ENCODE measurements at regions not wholly inside any gene's neighbourhood (a gene's known extent, or its start where the extent isn't known, plus 50 kb on each side); places are given as distances from the start of the nearest gene placed in this dataset.

- no peak for DNase-seq
Measured at GRCh38 chr16:9141813-9142212, 50.4 kb downstream of the HAPSTR1 start.

DNA sequence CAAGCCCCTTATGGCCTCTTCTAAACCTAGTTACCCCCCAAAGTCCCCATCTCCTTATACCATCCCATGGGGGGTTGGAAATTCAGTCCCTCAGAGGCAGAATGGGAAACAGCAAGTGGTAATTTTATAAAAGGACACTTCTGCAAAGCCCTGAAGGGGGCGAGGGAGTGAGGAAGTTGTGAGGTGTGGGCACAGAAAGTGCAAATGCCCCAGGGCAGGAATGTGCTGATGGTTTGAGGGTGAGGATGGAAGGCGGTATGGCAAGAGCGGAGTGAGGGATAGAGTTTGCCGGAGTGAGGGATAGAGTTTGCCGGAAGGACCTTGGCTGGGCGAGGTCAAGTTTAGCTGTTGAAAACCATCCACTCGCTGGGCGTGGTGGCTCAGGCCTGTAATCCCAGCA, 52.7 kb downstream of the HAPSTR1 start:
- no peak for DNase-seq

- DNase-seq: no peak
Measured at GRCh38 chr16:9148374-9149015, 57.1 kb downstream of the HAPSTR1 start.

- peak; percentile 61 for DNase-seq
Measured at GRCh38 chr16:9151074-9151473, 59.6 kb downstream of the HAPSTR1 start.

- DNase-seq: peak; percentile 4
Measured at GRCh38 chr16:9151597-9151996, 60.2 kb downstream of the HAPSTR1 start.

DNA sequence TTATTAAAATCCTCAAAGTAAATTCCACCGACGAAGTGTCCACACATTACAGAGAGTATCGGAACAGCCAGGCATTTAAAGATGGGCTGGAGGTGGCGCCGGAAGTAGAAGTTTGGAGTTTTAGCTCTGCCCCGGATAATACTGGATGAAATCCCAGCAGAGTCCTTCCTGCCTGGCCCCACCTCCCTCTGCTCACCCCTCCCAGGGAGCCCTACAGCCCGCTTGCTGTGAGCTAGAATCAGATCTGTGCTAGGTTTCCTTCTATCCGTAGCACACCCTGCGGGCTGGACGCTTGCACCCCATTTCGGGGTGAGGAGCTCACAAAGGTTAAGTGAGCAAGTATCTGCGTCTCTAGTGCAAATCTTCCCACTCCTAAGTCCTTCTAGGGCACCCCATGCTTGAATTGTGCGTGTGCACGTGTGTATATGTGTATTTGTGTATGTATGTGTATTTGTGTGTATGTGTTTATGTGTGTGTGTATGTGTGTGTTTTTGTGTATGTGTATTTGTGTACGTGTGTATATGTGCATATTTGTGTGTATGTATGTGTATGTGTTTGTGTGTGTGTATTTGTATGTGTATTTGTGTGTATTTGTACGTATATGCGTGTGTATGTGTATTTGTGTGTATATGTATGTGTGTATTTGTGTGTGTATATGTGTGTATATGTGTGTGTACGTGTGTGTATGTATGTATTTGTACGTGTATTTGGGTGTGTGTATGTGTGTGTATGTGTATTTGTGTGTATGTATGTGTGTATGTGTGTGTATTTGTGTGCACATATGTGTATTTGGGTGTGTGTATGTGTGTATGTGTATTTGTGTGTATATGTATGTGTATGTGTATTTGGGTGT, 61.4 kb downstream of the HAPSTR1 start:
- DNase-seq: no peak

DNA sequence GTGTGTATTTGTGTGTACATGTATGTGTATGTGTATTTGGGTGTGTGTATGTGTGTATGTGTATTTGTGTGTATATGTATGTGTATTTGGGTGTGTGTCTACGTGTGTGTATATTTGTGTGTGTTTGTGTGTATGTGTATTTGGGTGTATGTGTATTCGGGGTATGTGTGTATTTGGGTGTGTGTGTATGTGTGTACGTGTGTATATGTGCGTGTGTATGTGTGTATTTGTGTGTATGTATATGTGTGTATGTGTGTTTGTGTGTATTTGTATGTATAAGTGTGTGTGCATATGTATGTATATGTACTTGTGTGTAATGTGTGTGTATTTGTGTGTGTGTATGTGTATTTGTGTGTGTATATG, 62.0 kb downstream of the HAPSTR1 start:
- DNase-seq: no peak

DNA sequence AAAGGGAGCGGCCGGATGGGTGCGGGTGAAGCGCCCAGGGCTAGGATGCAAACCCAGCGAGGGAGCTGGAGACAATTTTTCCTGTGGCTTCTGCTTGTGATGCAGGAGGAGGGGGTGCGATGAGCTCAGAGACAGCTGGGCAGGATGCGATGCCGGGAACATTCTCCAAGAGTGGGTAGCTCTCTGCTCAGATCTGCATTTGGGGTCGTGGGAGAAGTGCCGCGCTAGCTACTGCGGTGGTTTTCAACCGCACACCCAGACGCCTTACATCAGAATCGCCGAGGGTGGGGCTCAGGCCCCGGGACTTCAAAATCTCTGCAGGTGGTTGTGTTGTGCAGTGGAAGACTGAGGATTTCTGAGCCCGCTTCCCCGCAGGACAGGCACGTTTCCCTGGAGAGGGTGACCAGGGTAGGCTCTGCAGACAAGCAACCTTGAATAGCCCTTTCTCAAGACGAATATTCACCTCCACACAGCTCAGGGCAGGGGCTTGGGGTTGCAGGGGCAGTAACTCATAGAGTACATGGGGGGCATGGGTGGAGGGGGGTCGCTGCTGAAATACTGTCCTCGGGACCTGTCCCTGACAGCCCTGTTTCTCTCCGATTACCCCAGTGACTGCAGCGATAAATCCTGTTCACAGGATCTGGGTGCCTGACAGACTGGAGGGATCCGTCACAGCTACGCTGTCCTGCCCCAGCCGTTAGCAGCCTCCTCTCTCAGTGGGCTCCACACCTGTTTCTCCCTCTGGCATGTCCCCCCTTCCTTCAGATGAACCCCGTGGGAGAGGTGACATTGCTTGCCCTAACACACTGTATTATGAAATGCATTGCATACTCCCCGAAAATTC, 63.3 kb downstream of the HAPSTR1 start:
- DNase-seq: no peak

- DNase-seq: no peak
Measured at GRCh38 chr16:9155871-9156270, 64.4 kb downstream of the HAPSTR1 start.

GRCh38 chr16:9159839-9160550, 68.6 kb downstream of the HAPSTR1 start:
- DNase-seq: peak; percentile 76

- no peak for DNase-seq
Measured at GRCh38 chr16:9160551-9160911, 69.1 kb downstream of the HAPSTR1 start.

DNA sequence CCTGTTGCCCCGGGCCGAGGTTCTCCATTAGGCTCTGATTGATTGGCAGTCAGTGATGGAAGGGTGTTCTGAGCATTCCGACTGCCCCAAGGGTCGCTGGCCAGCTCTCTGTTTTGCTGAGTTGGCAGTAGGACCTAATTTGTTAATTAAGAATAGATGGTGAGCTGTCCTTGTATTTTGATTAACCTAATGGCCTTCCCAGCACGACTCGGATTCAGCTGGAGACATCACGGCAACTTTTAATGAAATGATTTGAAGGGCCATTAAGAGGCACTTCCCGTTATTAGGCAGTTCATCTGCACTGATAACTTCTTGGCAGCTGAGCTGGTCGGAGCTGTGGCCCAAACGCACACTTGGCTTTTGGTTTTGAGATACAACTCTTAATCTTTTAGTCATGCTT, 74.2 kb downstream of the HAPSTR1 start:
- peak; percentile 82 for DNase-seq

DNA sequence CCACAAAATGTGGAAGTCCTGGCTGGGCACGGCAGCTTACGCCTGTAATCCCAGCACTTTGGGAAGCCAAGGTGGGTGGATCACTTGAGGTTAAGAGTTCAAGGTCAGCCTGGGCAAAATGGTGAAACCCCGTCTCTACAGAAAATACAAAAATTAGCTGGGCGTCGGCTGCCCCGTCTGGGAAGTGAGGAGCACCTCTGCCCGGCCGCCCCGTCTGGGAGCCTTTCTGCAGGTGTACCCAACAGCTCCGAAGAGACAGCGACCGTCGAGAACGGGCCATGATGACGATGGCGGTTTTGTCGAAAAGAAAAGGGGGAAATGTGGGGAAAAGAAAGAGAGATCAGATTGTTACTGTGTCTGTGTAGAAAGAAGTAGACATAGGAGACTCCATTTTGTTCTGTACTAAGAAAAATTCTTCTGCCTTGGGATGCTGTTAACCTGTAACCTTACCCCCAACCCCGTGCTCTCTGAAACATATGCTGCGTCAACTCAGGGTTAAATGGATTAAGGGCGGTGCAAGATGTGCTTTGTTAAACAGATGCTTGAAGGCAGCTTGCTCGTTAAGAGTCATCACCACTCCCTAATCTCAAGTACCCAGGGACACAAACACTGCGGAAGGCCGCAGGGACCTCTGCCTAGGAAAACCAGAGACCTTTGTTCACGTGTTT, 75.0 kb downstream of the HAPSTR1 start:
- DNase-seq: peak; percentile 27

DNA sequence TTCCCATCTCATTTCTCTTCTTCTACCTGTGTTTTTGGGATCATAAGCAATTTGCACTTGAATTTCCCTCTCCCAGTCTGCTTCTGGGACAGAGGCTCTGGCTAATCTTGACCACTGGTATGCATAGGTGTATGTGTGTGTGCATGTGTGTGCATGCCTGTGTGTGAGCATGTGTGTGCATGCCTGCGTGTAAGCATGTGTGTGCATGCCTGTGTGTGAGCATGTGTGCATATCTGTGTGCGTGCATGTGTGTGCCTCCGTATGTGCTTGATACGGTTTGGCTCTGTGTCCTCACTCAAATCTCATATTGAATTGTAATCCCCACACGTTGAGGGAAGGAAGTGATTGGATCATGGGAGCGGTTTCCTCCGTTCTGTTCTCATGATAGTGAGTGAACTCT, 77.7 kb downstream of the HAPSTR1 start:
- no peak for DNase-seq

DNA sequence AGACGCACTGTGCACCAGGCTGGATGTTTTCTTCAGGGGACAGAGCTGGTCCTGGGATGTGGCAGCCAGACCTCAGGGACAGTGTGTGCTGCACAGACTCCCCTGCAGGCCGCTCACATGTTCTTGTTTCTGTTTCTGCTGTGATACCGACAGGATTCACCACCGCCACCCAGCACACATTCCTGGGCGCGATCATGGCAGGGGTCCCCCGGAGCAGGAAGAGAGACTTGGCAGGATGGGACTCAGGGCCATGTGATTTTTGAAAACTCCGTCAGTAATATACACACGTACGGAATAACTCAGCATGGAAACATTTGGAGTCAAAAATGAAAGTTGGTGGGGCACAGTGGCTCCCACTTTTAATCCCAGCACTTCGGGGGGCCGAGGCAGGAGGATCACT, 79.0 kb downstream of the HAPSTR1 start:
- no peak for DNase-seq

DNA sequence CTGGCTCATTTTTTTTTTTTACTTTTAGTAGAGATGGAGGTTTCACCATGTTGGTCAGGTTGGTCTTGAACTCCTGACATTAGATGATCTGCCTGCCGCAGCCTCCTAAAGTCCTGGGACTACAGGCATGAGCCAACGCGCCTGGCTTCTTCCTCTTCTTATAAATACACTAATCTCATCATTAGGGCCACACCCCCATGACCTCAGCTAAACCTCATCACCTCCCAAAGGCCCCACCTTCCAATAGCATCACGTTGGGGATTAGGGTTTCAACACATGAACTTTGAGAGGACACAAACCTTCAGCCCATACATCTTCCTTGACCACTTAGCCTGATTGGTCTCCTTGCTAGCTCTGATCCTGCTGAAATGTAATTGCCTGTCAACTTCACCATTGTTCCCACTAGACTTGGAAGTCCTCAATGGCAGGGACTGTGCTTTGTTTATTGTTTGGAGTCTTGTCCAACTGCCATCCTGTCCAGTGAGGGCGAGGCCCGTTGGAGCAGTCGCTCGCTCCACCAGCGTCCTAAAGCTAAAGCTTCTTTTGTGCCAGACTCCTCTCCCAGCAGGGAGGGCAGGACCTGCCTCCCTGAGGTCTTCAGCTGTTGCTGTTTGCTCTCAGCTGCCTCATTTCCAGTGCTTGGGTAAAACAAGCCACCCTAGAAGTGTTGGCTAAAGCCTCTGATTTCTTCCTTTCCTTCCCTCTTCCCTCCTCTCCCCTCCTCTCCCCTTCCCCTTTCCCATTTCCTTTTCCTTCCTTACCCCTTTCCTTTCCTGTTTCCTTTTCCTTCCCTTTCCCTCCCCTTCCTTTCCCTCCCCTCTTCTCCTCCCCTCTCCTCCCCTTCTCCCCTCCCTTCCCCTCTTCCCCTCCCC, 85.3 kb downstream of the HAPSTR1 start:
- no peak for DNase-seq

- no peak for DNase-seq
Measured at GRCh38 chr16:9177861-9178260, 86.4 kb downstream of the HAPSTR1 start.

GRCh38 chr16:9183682-9184353, 92.4 kb downstream of the HAPSTR1 start:
- DNase-seq: no peak

GRCh38 chr16:9184354-9184690, 92.9 kb downstream of the HAPSTR1 start:
- no peak for DNase-seq

DNA sequence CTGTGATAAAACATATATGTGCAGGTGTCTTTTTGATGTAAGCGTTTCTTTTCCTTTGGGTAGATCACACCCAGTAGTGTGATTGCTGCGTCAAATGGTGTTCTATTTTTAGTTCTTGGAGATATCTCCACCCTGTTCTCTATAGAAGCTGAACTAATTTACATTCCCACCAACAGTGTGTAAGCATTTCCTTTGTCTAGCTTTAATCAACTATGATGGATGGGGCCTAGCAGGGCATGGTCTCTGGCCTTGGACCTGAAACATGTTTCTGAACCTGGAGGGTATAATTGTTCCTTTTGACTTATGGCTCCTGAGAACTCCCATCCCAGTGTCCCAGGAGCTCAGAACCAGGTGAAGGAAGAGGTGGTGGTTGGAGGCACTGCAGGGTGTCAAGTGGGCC, 93.9 kb downstream of the HAPSTR1 start:
- no peak for DNase-seq

DNA sequence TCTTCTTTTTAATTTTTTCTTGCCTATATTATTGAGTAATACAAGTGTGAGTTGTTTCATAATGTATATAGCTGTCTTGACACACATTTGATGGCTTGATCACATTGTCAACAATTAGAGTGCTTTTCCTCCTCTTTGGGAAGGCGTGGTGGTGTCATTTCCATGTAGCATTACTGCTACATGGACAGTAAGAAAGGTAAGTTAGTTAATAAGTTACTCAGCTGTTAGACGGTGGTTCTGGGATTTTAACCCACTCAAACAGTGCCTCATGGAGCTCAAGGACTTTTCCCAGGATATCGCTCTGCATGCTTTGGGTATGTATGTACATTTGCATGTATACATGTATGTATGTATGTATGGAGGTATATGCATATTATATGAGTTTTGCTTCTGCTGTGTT, 94.6 kb downstream of the HAPSTR1 start:
- DNase-seq: no peak
